Nephron progenitor cell (in vitro differentiated cells): ENCODE measurements at regions not wholly inside any gene's neighbourhood (a gene's known extent, or its start where the extent isn't known, plus 50 kb on each side); places are given as distances from the start of the nearest gene placed in this dataset.

Source experiments
- DNase-seq: peaks from one replicate; pipeline ENCODE4 v3.0.0; 2021
- H3K27ac Mint-ChIP-seq: 2 replicates; pipeline ENCODE4 v1.8.0; 2021; ENCODE audit warnings: mild to moderate bottlenecking, moderate library complexity, mixed read lengths
- H3K27me3 Mint-ChIP-seq: 2 replicates; pipeline ENCODE4 v1.8.0; 2021; ENCODE audit warnings: mild to moderate bottlenecking, low read depth, mixed read lengths; ENCODE audit not compliant: poor library complexity
- H3K36me3 Mint-ChIP-seq: 2 replicates; pipeline ENCODE4 v1.8.0; 2021; ENCODE audit warnings: low read depth, mixed read lengths
- H3K4me1 Mint-ChIP-seq: 2 replicates; pipeline ENCODE4 v1.8.0; 2021; ENCODE audit warnings: mixed read lengths
- H3K4me3 Mint-ChIP-seq: 2 replicates; pipeline ENCODE4 v1.8.0; 2021; ENCODE audit warnings: mild to moderate bottlenecking, moderate library complexity, mixed read lengths
- H3K9me3 Mint-ChIP-seq: 2 replicates; pipeline ENCODE4 v1.8.0; 2021; ENCODE audit warnings: mild to moderate bottlenecking, moderate library complexity, mixed read lengths
- TF ChIP-seq, protein P1 (sequence below): fragments of 200-600 bp; sonication (generic); IDR thresholded peaks from 2 replicates; pipeline ENCODE4 v1.5.0; 2021; ENCODE audit warnings: antibody characterized with exemption

DNA sequence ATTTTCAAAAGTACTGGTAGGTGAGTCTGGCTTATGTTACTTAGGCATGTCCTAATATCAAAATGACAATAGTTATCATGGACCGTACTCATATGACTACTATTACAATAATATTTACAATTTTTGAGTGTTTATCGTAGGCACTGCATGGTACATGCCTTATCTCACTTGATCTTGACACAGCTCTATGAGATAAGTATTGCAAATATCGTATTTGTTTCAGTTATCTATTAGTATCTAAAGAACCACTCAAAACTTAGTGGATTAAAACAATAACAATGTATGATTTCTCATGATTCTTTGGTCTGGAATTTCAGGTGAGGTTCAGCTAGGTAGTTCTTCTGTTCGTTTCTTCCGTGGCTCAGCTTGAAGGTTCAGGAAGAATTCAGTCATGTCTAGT lies 59.7 kb upstream of the XCR1 start:
- Mint-ChIP-seq H3K4me1 (no peaks in the 10 kb centered on the region), H3K27ac (no peak overlapping the region), H3K27me3 (peaks cover 10% of the 10 kb centered on the region), H3K4me3 (no peak overlapping the region), H3K36me3 (no peaks in the 10 kb centered on the region), H3K9me3 (no peaks in the 10 kb centered on the region)
- TF ChIP-seq, protein P1, sequence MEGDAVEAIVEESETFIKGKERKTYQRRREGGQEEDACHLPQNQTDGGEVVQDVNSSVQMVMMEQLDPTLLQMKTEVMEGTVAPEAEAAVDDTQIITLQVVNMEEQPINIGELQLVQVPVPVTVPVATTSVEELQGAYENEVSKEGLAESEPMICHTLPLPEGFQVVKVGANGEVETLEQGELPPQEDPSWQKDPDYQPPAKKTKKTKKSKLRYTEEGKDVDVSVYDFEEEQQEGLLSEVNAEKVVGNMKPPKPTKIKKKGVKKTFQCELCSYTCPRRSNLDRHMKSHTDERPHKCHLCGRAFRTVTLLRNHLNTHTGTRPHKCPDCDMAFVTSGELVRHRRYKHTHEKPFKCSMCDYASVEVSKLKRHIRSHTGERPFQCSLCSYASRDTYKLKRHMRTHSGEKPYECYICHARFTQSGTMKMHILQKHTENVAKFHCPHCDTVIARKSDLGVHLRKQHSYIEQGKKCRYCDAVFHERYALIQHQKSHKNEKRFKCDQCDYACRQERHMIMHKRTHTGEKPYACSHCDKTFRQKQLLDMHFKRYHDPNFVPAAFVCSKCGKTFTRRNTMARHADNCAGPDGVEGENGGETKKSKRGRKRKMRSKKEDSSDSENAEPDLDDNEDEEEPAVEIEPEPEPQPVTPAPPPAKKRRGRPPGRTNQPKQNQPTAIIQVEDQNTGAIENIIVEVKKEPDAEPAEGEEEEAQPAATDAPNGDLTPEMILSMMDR = no peak
- no peak for DNase-seq

DNA sequence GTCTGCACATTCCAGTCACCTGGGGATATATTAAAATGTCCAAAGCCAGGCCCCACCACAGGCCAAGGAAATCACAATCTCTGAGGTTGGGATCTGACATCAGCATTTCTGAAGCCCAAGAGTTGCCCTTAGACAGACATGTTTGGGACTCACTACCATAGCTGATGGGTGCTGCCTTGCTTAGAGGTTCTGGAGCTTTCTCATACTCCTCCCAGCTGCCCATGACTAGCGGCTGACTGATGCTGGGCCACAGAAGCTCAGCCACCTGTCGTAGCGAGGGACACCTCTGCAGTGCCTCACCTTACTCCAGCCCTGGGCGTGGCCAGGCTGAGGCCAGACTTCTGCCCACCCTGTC lies 58.8 kb upstream of the XCR1 start:
- Mint-ChIP-seq H3K27ac (no peak overlapping the region), H3K27me3 (peaks cover 10% of the 10 kb centered on the region), H3K36me3 (no peaks in the 10 kb centered on the region), H3K4me3 (no peak overlapping the region), H3K4me1 (no peaks in the 10 kb centered on the region), H3K9me3 (no peaks in the 10 kb centered on the region)
- no peak for DNase-seq
- TF ChIP-seq, protein P1 = no peak

DNA sequence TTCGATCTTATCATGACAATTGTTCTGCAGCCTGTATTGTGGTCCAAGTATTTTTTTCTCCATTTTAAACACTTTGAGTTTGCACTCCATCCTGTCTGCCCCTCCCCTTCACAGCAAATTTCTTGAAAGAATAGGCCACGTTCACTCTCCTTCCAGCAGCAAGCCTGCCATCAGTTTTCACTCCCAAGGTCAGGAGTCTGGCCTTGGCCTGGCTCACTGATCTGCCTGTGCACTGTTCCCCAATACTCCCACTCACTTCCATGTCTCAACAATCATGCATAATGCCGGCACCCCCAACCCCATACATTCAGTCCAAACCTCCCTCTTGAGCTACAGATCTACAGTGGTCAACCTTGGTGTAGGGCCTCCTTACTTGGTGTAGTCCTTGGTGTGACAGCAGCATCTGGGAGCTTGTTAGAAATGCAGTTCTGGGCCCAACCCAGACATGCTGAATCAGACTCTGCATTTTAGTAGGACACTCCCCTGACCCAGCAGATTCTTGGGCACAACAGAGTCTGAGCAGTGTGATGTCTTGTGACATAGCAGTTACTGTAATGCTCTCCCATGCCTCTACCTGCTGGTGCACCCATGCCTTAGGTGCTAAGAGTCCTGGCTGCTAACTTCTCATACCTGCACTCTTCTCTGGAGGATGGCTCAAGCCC lies 58.3 kb upstream of the XCR1 start:
- TF ChIP-seq, protein P1 = no peak
- Mint-ChIP-seq H3K27me3 (peaks cover 10% of the 10 kb centered on the region), H3K9me3 (no peaks in the 10 kb centered on the region), H3K4me1 (no peaks in the 10 kb centered on the region), H3K27ac (no peak overlapping the region), H3K36me3 (no peaks in the 10 kb centered on the region), H3K4me3 (no peak overlapping the region)
- no peak for DNase-seq

DNA sequence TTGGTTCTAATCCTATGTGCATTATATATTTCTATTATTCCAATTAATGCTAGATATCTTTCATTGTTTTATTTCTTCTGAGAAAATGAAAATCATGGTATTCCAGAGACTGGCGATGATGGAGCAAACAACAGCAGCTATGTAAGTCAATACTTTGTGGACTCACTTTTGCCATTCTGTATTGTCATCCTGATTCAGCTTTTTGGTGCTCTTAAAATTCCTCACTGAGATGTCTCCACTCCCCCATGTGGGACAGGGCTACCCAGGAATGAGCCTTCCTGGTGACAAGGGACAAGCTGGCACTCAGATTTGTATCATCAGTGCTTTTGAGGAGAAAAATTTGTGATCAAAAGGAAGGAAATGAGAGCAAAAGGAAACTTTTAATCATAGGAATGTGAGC lies 56.7 kb upstream of the XCR1 start:
- no peak overlapping the region for H3K4me3 Mint-ChIP-seq
- DNase-seq = no peak
- H3K4me1 Mint-ChIP-seq = no peaks in the 10 kb centered on the region
- H3K27ac Mint-ChIP-seq = no peak overlapping the region
- no peaks in the 10 kb centered on the region for H3K36me3 Mint-ChIP-seq
- H3K27me3 Mint-ChIP-seq = peaks cover 3% of the 10 kb centered on the region
- no peaks in the 10 kb centered on the region for H3K9me3 Mint-ChIP-seq
- TF ChIP-seq, protein P1 = no peak

DNA sequence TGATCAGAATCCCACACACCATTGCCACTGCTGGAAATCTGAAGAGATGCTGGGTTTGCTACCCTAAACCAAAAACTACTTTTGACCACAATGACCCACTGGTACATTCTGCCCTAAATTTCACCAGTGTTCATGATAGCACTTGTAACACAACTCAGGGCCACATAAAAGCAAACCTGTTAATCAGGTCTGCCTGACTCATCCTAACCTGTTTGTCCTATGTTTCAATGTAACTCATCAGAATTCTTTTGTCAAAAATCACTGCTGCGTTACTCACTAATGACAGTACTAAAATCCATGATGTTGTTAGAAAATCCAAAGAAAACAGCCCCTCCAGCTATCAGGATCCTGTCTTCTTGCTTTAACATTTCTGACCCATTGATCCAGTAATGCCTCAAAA lies 55.6 kb upstream of the XCR1 start:
- H3K27me3 Mint-ChIP-seq = peaks cover 3% of the 10 kb centered on the region
- no peaks in the 10 kb centered on the region for H3K36me3 Mint-ChIP-seq
- no peaks in the 10 kb centered on the region for H3K4me1 Mint-ChIP-seq
- no peak overlapping the region for H3K4me3 Mint-ChIP-seq
- TF ChIP-seq, protein P1 = no peak
- H3K9me3 Mint-ChIP-seq = peaks cover 1% of the 10 kb centered on the region
- DNase-seq = no peak
- no peak overlapping the region for H3K27ac Mint-ChIP-seq

DNA sequence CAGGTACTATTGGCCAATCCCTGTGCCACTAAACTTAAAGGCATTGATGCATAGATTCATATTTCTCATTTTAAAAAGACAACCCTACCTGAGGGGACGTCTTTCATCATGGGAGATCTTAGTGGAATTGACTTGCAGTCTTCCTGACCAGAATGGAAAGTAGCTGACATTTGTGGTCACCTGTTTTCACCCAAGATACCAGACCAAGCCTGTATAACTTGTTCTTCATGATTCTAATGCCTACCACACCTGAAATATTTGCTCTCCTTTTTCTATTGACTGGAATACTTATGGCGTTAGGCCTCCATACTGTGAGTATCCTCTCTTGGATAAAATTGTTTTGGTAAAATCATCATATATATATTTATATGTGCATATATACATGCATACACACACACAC lies 54.7 kb upstream of the XCR1 start:
- no peak for DNase-seq
- no peak overlapping the region for H3K27ac Mint-ChIP-seq
- no peaks in the 10 kb centered on the region for H3K4me1 Mint-ChIP-seq
- H3K27me3 Mint-ChIP-seq = peaks cover 3% of the 10 kb centered on the region
- H3K4me3 Mint-ChIP-seq = no peak overlapping the region
- H3K9me3 Mint-ChIP-seq = peaks cover 8% of the 10 kb centered on the region
- H3K36me3 Mint-ChIP-seq = no peaks in the 10 kb centered on the region
- TF ChIP-seq, protein P1 = no peak
